Smooth muscle cell (in vitro differentiated cells): ENCODE measurements at regions not wholly inside any gene's neighbourhood (a gene's known extent, or its start where the extent isn't known, plus 50 kb on each side); places are given as distances from the start of the nearest gene placed in this dataset.

ENCODE experiments used
- DNase-seq: peaks from one replicate; lab custom pipeline; 2025; ENCODE audit not compliant: unreplicated experiment; lab: John Stamatoyannopoulos, UW
- H2AFZ ChIP-seq: fragments of 200-600 bp; sonication (generic); 2 replicates; pipeline ENCODE4 v1.6.0; 2016; ENCODE audit warnings: antibody characterized with exemption, low read depth, mild to moderate bottlenecking
- H3F3A ChIP-seq: fragments of 200-600 bp; sonication (generic); 2 replicates; pipeline ENCODE4 v1.6.0; 2017; ENCODE audit warnings: antibody characterized with exemption, low read depth
- H3K27ac ChIP-seq: fragments of 200-600 bp; sonication (generic); 2 replicates; pipeline ENCODE4 v1.5.1; 2016; ENCODE audit warnings: low read depth, mild to moderate bottlenecking
- H3K27me3 ChIP-seq: fragments of 200-600 bp; sonication (generic); 2 replicates; pipeline ENCODE4 v1.6.1; 2016; ENCODE audit warnings: low read depth, mild to moderate bottlenecking
- H3K36me3 ChIP-seq: fragments of 200-600 bp; sonication (generic); 2 replicates; pipeline ENCODE4 v1.5.1; 2016; ENCODE audit warnings: low read depth
- H3K4me1 ChIP-seq: fragments of 200-600 bp; sonication (generic); 2 replicates; pipeline ENCODE4 v1.5.1; 2016; ENCODE audit warnings: low read depth
- H3K4me2 ChIP-seq: fragments of 200-600 bp; sonication (generic); 2 replicates; pipeline ENCODE4 v1.6.0; 2016; ENCODE audit warnings: mild to moderate bottlenecking
- H3K4me3 ChIP-seq: fragments of 200-600 bp; sonication (generic); 2 replicates; pipeline ENCODE4 v1.5.1; 2016; ENCODE audit warnings: mild to moderate bottlenecking
- H3K79me2 ChIP-seq: fragments of 200-600 bp; sonication (generic); 2 replicates; pipeline ENCODE4 v1.6.0; 2016; ENCODE audit warnings: low read depth, mild to moderate bottlenecking
- H3K9ac ChIP-seq: fragments of 200-600 bp; sonication (generic); 2 replicates; pipeline ENCODE4 v1.6.0; 2016; ENCODE audit warnings: low read depth
- H3K9me3 ChIP-seq: fragments of 200-600 bp; sonication (generic); replicated peaks from 2 replicates; pipeline ENCODE4 v1.5.1; 2016; ENCODE audit warnings: low read depth
- H4K20me1 ChIP-seq: fragments of 200-600 bp; sonication (generic); 2 replicates; pipeline ENCODE4 v1.6.0; 2016; ENCODE audit warnings: low read depth
- CTCF ChIP-seq: fragments of 200-600 bp; sonication (generic); IDR thresholded peaks from 2 replicates; pipeline ENCODE4 v1.5.1; 2017; ENCODE audit warnings: borderline replicate concordance, mild to moderate bottlenecking, antibody characterized with exemption; ENCODE audit not compliant: insufficient read depth, poor library complexity, severe bottlenecking
- WGBS: methylation state at CpG from one replicate; pipeline ENCODE4 v1.1.7; 2016; ENCODE audit warnings: low lambda C conversion rate; 5-methylcytosine and 5-hydroxymethylcytosine counted together

GRCh38 chr11:127998421-127998820 is 588.9 kb downstream of the ETS1 start:
- Histone ChIP-seq H3K27ac (no peak overlapping the region), H3K4me1 (no peaks in the 10 kb centered on the region), H3K27me3 (no peaks in the 10 kb centered on the region), H3K9ac (no peak overlapping the region), H3K9me3 (no peaks in the 10 kb centered on the region), H3K36me3 (no peaks in the 10 kb centered on the region), H3F3A (no peaks in the 10 kb centered on the region), H3K79me2 (no peaks in the 10 kb centered on the region), H3K4me3 (no peak overlapping the region), H4K20me1 (no peaks in the 10 kb centered on the region), H2AFZ (no peak overlapping the region), H3K4me2 (no peak overlapping the region)
- 88% methylated on average over 5 of the region's 5 CpGs for WGBS
- no peak for DNase-seq
- no peak for TF ChIP-seq CTCF

- no peaks in the 10 kb centered on the region for H3K36me3 ChIP-seq
- H3F3A ChIP-seq: no peaks in the 10 kb centered on the region
- no peak for DNase-seq
- no peak overlapping the region for H2AFZ ChIP-seq
- no peak overlapping the region for H3K4me3 ChIP-seq
- 88% methylated on average over 2 of the region's 2 CpGs for WGBS
- no peak overlapping the region for H3K27ac ChIP-seq
- no peaks in the 10 kb centered on the region for H4K20me1 ChIP-seq
- no peaks in the 10 kb centered on the region for H3K9me3 ChIP-seq
- no peak overlapping the region for H3K9ac ChIP-seq
- TF ChIP-seq CTCF: no peak
- no peaks in the 10 kb centered on the region for H3K4me1 ChIP-seq
- H3K27me3 ChIP-seq: no peaks in the 10 kb centered on the region
- no peak overlapping the region for H3K4me2 ChIP-seq
- no peaks in the 10 kb centered on the region for H3K79me2 ChIP-seq
Measured at GRCh38 chr11:127997594-127997993, 589.8 kb downstream of the ETS1 start.

GRCh38 chr11:127996825-127997224 is 590.5 kb downstream of the ETS1 start:
- H3F3A ChIP-seq: no peaks in the 10 kb centered on the region
- no peak overlapping the region for H3K4me3 ChIP-seq
- no peak overlapping the region for H3K4me2 ChIP-seq
- no peak overlapping the region for H3K9ac ChIP-seq
- H3K79me2 ChIP-seq: no peaks in the 10 kb centered on the region
- 79% methylated on average over 5 of the region's 5 CpGs for whole genome bisulfite sequencing
- DNase-seq: no peak
- no peak overlapping the region for H3K27ac ChIP-seq
- H3K4me1 ChIP-seq: no peaks in the 10 kb centered on the region
- H3K36me3 ChIP-seq: no peaks in the 10 kb centered on the region
- no peaks in the 10 kb centered on the region for H3K27me3 ChIP-seq
- TF ChIP-seq CTCF: no peak
- no peaks in the 10 kb centered on the region for H4K20me1 ChIP-seq
- H2AFZ ChIP-seq: no peak overlapping the region
- no peaks in the 10 kb centered on the region for H3K9me3 ChIP-seq

GRCh38 chr11:127995921-127996320 is 591.4 kb downstream of the ETS1 start:
- no peak overlapping the region for H3K4me2 ChIP-seq
- DNase-seq: no peak
- no peak overlapping the region for H2AFZ ChIP-seq

More at GRCh38 chr11:127995921-127996320, 591.4 kb downstream of the ETS1 start:
- Histone ChIP-seq H3K9me3 (no peaks in the 10 kb centered on the region), H4K20me1 (no peaks in the 10 kb centered on the region), H3K79me2 (no peaks in the 10 kb centered on the region), H3K36me3 (no peaks in the 10 kb centered on the region), H3K4me1 (no peaks in the 10 kb centered on the region), H3K9ac (no peak overlapping the region), H3F3A (no peaks in the 10 kb centered on the region), H3K27me3 (no peaks in the 10 kb centered on the region), H3K27ac (no peak overlapping the region), H3K4me3 (no peak overlapping the region)
- 88% methylated on average over 3 of the region's 3 CpGs for WGBS
- no peak for TF ChIP-seq CTCF
